ENCODE measurements at regions not wholly inside any gene's neighbourhood (a gene's known extent, or its start where the extent isn't known, plus 50 kb on each side); places are given as distances from the start of the nearest gene placed in this dataset.

DNA sequence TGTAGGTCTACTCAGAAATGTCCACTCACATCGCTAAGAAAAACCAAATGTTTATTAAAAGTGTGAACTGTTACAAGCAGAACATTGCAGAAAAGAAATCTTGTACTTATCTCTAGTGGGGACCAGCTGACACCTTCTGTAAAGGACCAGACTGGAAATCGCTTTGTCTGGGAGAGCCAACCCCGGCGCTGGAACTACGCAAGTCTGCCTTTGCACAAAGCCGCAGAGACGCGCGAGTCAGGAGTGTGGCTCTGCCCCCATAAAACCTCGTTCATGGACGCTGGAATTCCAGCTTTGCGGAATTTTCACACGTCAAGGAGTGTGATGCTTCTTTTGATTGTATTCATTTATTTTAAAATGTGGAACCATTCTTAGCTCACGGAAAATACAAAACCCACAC lies 141.9 kb upstream of the SALL3 start:
- DNase-seq (ENCODE audit: low read depth), result no peak

DNA sequence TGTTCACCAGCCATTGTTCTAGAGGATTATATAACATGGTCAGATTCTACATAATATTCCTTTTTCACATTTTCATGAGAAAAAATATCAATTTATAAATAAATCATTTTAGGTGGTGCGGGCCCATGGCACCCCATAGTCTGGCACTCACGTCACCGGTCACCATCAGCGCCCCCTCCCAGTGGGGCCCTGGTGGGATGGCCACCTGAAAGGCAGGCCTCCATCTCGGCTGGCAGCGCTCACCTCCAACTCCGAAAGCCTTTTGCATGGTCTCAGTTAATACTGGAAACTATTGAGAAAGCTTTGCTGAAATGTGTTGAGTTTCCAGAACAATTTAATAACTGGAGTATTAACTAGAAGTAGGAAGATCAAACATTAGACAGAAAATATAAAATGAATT lies 141.4 kb upstream of the SALL3 start:
- DNase-seq (ENCODE audit: low read depth), result no peak

DNA sequence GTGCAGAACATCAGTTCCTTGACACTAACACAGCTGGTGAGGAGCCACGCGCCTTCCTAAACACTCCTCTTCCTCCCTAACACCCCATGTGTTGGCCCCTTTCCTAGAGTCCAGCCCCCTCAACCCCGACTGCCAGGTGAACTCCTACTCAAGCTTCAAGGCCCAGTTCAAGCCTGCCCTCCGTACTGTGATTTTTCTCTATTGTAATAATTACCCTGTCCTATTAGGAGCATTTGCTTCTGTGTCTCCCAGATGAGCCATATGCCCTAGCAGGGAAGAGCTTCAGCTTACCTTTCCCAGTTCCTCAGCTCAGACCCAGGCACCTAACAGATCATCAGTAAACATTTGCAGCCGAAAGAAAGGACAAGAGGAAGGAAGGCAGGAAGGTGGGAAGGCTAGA lies 130.6 kb upstream of the SALL3 start:
- no peak for DNase-seq (ENCODE audit: low read depth)

DNA sequence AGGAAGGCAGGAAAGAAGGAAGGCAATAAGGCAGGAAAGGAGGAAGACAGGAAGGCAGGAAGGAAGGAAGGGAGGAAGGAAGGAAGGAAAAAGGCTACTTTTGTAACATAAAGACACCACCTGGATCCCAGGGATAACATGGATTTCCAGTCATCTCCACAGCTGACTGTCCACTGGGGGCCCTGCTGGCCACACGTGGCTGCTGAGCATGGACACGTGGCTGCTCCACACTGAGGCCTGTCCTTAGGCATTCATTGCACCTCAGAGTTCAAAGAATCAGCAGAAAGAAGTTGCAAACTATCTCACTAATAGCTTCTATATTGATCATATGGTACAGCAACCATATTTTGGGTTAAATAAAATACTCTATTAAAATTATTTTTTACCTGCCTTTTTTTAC lies 130.2 kb upstream of the SALL3 start:
- no peak for DNase-seq (ENCODE audit: low read depth)

DNA sequence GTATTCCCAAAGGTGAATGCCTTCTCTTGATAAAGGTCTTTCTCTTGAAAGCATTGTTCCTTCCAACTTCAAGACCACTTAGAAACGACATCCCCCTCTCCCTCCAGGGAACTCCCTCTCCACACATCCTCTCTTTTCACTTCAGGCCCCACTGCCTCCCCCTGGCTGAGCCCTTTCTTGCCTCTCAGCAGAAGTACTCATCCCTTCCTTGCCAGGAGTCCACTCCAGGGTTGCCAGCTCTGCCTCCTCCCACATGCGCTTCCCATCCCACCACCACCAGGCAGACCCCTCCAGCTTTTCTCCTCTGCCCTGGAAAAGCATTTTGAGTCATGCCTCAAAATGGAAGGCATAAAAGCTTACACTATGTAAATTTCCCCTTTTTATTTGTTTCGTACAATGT lies 126.3 kb upstream of the SALL3 start:
- DNase-seq (ENCODE audit: low read depth), result no peak

DNA sequence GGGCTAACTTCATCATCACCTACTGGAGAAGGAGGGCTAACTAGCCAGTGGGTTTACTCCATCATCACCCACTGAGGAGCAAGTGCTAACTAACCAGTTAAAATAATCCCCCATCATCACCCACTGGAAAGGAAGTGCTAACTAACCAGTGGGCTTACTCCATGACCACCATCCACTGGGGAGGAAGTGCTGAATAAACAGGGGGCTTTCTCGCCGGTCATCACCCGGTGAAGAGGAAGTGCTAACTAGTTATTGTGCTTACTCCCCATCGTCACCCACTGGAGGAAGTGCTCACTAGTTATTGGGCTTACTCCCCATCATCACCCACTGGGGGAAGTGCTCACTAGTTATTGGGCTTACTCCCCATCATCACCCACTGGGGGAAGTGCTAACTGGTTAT lies 124.4 kb upstream of the SALL3 start:
- no peak for DNase-seq (ENCODE audit: low read depth)

DNA sequence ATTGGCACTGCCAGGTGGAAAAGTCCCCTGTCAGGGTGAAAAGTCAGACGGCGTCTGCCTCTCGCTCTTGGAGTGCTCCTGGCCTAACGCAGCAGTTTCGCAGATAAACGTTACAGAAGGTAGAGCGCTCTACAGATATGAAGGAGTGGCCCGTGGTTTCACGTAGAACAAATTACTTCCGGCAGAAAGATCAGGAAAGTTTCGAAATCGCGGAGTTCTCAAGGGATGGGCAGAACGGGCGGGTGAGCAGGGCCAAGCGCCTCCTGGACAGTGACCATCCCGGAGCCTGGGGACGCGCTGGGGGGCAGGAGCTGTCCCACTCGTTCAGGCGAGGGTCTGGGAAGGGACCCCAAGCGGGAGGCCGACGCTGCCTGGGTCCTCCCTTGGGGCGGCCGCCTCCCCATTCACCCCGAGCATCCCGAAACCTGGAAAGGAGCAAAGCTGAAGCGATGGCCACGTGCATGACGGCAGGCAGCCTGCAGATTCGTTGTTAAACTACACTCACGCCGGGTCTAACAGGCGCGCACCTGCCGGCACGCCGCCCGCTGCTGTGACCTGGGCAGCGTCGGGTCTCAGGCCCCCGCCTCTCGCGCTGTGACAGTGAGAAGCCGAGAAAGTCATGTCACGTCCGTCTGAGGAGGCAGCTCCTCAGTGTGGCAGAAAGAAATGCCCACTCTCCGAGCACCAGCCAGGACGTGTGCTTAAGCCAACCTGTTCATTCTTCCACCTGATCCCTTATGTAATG lies 122.9 kb upstream of the SALL3 start:
- no peak for DNase-seq (ENCODE audit: low read depth)

DNA sequence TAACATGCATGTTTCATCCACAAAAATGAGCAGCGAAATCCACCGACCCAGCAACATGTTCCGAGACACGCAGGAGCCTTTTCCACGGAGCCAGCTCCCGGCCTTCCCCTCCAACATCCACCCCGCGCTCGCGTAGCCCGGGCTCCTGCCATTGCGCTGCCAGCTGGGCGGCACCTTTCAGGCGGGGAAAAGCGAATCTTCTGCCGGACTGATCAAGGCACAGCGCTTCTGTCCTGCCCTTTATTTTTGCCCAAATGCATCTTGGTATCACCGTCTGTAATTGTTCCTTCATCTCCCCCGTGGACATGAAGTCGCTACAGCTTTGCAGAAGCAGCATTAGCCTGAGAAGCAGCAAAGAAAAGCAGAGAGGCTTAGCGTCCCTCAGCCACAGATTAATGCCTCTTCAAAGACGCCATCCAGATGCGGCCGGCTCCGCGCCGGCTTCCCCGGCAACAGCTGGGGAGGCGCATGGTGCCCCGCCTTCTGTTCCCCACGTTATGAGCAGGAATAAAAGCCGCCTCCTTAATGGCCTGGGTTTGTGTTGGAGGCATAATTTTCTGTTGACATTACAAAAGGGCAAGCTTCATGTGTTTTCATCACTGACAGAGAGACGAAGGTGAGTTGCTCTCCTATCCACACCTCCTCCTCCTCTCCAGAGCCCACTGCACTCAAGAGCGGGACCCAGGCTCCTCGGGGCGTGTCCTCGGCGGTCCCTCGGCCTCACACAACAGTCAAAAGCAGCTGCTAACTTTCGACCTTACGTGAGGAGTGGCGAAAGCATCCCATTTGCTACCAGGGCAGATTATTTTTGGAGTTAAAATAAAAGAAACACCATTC lies 122.1 kb upstream of the SALL3 start:
- no peak for DNase-seq (ENCODE audit: low read depth)

DNA sequence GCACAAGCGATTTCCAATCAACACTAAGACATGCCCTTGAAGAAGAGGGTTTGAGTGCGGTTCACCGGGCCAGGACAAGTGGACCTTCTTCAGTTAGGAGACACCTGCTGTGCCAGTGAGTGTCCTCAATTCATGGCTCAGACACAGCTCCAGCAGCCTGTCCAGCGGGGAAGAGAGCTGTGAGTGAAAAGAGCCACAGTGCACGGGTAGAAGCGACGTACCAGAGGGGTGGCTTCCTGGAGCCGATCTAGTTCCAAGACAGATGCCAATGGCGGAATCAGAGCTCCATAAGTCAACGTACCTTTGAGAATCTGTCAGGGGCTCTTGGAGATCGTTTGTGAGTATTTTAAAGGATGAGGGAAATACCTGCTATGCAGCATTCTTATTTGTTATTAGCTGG lies 119.9 kb upstream of the SALL3 start:
- DNase-seq (ENCODE audit: low read depth), result no peak

DNA sequence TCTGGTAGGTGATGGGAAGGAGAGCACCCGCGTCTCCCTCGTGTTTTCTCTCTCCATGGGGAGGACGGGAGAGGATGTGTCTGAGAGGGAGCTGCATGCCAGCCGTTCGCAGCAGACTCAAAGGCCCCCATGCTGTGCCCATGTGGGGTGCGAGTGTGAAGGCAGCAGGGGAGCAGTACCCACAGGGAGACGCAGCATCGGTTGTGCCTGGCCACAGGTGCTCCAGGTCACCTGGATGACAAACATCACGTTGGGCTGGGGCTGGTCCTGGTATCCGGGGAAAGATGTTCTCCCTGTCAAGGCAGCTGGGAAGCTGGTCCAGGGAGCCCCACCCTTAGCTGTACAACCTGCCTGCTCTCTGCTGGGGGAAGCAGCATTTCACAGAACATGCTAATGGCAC lies 119.5 kb upstream of the SALL3 start:
- no peak for DNase-seq (ENCODE audit: low read depth)

DNA sequence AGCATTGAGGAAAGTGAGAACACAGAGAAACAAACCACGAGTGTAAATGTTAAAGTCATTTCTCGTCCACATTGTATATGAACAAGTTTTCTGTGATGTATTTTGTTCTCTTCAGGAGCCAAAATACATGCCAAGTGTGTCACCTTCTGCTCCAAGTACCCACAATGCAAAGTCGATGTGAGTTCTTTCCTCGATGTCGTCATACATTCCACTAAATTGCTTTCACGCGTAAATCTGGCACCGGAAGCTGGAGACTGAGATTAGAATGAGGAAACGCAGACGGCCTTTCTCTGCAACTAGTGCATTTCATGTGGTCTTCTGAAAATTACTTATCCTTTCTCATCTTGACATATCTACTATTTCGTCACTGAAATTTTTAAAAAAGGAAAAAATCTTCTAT lies 118.5 kb upstream of the SALL3 start:
- DNase-seq (ENCODE audit: low read depth), result no peak

DNA sequence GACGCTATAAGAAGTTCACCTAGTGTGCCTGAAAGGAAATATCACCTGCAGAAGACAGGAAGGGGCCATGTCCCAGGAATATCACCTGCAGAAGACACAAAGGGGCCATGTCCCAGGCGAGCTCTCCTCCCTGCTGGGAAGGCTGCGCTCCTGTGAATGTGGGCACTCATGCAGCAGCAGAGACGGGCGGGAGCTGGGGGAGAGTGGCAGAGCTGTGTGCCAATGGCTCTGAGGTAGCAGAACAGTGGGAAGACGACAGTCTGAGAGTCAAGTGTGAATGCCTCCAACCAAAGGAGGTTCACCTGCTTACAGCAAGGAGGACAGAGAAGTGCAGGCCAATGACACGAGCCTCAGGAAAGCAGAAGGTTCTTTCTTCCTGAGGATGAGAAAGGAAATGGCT lies 117.9 kb upstream of the SALL3 start:
- no peak for DNase-seq (ENCODE audit: low read depth)

DNA sequence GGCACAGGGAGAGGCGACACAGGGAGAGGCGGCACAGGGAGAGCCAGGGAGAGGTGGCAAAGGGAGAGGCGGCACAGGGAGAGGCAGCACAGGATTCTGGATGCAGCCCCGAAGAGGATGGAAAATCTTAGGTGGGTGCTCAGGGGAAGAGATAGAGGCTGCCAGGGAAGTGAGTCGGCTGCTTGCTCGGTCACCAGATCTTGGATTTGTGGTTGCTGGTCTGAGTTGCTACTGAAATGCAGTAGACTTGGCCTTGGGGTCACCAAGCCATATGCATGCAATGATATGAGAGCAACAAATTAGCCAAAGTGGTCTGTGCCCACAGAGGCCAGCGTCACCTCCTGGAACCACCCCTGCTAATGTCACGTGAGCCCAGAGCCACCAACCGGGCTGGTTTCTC lies 117.2 kb upstream of the SALL3 start:
- DNase-seq (ENCODE audit: low read depth), result no peak

DNA sequence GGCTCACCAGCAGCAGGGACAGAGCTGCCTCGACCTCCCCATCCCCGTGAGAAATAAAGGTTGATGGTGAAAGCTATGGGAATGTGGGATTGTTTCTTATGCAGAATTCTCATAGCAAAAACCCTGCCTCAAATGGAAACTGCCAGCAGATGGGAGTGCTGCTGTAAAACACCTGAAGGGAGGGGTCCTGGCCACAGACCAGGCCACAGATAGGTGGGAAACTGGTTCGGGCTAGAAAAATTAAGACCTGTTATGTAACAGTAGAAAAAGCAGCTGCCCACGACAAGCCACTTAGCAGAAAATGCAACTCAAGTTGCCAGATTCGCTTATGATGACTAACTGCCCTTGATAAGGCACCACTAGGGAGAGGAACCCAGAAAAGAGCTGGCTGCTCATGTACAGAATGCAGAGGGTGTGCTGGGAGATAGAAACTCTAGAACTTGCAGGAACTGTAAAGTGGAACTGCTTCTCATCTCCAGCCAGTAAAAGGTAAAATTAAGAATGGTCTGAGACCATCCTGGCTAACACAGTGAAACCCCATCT lies 114.5 kb upstream of the SALL3 start:
- no peak for DNase-seq (ENCODE audit: low read depth)

DNA sequence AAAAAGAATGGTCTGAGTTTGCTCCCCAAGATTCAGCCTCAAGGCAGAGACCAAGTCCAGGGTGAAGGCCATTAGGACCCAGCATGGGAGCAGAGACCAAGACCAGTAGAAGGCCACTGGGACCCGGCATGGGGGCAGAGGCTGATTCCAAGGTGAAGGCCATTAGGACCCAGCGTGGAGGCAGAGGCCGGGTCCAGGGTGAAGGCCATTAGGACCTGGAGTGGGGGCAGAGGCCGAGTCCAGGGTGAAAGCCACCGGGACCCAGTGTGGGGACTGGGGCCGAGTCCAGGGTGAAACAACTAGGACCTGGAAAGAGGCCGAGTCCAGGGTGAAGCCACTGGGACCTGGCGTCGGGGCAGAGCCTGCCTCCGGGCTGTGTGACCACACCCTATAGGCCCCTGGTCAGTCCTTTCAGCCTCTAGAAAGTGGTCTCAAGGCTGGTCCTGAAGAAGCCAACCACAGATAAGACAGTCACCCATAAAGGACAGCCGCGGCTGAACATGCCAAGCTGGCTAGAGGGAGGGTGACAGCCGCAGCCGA lies 113.8 kb upstream of the SALL3 start:
- no peak for DNase-seq (ENCODE audit: low read depth)

DNA sequence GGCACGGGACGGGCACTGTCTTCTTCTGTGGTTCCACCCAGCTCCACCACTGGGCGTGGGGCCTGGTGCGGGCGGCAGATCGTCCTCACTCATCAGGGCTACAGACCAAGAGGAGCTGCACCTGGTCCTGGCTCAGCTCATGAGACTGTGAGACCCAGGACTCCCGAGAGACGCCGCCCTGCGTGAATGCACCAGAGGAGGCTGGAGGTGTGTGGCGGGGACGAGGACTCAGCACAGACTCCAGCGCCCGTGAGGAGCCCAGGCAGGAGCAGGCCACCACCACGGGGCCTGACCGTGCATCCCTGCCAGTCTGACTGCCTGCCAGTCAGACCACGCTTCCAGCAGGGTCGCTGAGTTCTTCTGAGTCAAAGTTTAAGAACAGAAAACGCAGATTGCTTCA lies 112.5 kb upstream of the SALL3 start:
- no peak for DNase-seq (ENCODE audit: low read depth)

DNA sequence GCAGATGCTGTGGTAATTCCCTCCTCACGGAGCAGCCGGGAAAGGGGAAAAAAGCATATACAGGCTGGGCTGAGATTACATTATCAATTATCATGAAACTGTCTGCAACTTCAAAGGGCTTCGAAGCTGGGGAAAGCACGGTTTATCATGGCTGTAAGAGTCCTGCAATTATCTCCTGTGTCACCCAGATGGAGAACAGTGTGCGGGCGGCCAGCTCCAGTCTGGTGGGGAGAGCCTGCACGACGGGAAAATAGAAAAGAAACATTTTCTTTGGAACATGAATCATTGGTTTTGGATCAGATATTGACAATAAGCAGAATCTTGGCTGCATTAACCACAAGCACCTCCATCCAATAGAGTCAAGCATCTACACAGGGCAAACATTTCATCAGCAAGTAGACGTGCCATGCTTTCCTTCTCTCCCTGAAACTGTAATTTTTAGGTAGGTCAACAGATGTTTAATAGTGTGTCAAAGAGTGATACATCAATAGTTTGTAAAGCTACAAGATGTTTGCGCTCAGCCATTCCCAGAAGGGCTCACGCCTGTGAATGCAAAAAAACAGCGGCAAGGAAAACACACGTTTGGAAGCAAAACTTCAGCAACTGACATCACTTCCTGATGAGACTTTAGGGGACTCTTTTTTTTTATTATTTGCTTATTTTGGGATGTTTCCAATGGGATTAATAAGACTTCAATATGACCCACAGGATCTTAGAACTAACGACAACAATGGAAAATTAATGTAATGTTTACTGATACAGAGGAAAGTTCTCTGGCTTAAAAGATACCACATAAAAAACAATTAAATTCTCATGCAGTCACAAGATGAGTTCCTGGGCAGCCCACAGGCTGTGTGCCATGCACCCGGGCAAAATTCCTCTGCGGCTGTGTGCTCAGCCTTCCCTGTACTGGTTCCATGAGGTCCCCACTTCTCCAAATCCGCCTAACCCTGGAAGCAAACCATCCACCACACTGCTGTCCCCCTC lies 111.0 kb upstream of the SALL3 start:
- no peak for DNase-seq (ENCODE audit: low read depth)

DNA sequence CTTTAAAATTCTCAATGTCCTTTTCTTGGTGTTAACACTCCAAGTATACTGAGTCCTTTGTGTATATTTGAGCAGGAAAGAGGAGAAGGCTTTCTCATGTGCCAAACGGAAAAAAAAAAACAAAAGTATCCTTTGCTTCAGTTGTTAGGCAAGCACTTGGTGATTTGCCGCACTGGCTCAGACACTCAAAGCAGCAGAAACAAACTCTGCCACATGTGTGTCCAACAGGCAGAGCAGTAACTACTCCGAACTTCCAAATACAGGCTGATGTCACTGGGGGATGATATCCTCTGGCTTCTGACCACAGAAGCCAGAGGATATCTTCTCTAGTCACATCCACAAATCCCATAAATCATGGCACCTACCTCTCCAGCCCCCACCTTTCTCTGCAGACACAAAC lies 108.0 kb upstream of the SALL3 start:
- no peak for DNase-seq (ENCODE audit: low read depth)

DNA sequence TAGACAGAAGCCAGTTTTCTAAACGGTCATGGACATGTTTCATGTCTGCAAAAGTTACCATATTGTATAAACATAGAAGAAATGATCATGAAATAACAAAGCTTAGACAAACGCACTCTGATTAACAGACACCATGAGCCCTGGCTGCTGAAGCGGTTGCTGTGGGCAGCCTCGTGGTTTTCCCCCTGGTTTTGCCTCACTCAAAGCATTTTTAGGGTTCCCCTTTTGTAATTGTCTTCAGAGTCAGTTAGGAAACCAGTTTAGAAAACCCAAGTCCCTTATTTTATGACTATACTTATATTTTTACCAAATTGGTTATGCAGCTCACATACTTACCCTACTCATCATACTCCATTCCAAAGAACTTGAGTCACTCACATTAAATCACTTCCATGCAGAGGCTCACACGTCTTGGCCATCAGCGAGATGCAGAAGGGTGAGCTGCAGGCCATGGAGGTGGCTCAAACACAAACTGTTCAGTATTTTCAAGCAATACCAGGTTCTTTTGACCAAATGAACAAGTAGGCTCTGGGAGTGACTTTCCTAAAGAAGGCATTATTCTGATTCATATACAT lies 105.6 kb upstream of the SALL3 start:
- DNase-seq (ENCODE audit: low read depth), result no peak

DNA sequence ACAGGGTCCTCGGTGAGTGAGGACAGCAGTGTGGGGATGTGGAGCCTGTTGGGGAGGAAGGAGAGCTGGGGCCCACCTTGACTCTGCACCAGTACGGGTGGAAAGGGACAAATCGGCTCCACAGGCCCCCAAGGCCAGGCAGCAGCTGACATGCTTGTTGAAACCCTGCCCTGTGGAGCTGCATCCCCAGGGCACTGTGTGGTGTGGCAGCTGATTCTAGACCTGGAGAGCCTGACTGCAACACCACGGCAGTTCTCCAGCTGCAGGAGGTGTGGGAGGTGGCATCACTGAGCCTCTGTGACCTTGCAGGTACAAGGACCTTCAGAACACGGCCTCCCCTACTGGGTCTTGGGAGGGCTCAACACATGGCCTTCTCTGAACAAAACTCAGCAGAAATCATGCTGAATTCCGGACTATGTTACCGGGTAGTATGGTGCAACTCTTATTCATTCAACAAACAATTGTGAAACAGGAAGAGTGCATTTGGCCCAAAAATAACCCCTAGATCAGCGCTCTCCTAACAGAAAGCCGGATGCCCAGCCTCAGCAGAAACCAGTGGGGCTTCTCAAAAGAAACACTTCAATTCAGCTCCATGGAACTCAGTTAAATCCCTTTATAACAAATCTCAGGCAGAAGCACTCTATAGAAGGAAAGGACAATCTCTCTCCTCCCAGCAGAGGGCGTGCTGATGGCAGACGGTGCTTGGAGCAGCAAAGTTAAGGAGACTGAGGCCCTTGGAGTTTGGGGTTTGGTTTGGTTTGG lies 104.4 kb upstream of the SALL3 start:
- DNase-seq (ENCODE audit: low read depth), result no peak

All from renal cortical epithelial cell (primary cell).